Activated CD4-positive, alpha-beta T cell treated with anti-CD3 and anti-CD28 coated beads, Interleukin-10, Interleukin-2, amounts not matched to agents 100 ng/mL and 50 ng/mL, durations not matched to agents 16 hours and 8 hours (primary cell): ENCODE measurements at regions not wholly inside any gene's neighbourhood (a gene's known extent, or its start where the extent isn't known, plus 50 kb on each side); places are given as distances from the start of the nearest gene placed in this dataset.
A peak's percentile ranks its signal among the peaks of the same experiment; 100 is the strongest.
"Not testable (repeated sequence)": the region's sequence is repeated elsewhere in the genome, so short reads cannot be mapped to it uniquely, and the experiment has no call there.

Experiments used
- DNase-seq: peaks from one replicate; pipeline ENCODE4 v3.0.0-alpha.2; 2020

DNA sequence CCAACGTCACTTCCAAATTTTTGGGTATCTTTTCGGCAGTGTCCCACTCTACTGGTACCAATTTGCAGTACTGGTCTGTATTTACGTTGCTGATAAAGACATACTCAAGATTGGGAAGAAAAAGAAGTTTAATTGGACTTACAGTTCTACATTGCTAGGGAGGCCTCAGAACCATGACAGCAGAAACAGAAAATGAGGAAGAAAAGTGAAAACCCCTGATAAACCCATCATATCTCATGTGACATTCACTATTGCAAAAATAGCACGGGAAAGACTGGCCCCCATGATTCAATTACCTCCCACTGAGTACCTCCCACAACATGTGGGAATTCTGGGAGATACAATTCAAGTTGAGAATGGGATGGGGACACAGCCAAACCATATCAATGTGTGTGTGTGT lies 364.0 kb upstream of the KCND2 start:
- DNase-seq = no peak

DNA sequence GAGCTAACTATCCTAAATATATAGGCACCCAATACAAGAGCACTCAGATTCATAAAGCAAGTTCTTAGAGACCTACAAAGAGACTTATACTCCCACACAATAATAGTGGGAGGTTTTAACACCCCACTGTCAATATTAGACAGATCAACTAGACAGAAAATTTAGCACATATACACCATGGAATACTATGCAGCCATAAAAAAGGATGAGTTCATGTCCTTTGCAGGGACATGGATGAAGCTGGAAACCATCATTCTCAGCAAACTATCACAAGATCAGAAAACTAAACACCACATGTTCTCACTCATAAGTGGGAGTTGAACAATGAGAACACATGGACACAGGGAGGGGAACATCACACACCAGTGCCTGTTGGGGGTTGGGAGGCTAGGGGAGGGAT lies 358.9 kb upstream of the KCND2 start:
- DNase-seq = not testable (repeated sequence)

- no peak for DNase-seq
These were observed 356.5 kb upstream of the KCND2 start for GRCh38 chr7:119916501-119916900.

- DNase-seq = no peak
These were observed 354.8 kb upstream of the KCND2 start for GRCh38 chr7:119918185-119918584.

DNA sequence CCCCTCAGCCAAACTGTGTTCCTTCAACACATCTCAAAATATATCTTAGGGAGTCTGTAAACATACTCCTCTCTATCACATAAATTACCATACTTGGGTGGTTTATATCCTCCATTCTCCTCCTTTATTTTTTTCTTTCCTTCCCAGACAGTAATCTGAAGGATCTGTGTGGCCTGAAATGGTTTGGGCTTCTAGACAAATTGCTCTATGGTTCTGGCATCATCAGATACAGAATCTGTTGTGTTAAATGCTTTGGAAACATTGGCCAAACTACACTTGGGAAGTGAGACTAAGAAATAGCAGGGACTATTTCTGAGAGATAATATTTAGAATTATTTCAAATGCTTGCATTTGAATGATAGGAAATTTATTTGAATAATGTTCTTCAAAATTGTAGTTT lies 353.0 kb upstream of the KCND2 start:
- DNase-seq = no peak

- DNase-seq = no peak
These were observed 347.2 kb upstream of the KCND2 start for GRCh38 chr7:119925581-119926289.

GRCh38 chr7:119929891-119930290 lies 343.1 kb upstream of the KCND2 start:
- no peak for DNase-seq

- DNase-seq = no peak
These were observed 341.6 kb upstream of the KCND2 start for GRCh38 chr7:119931230-119931824.

- peak; percentile 4 for DNase-seq
These were observed 337.5 kb upstream of the KCND2 start for GRCh38 chr7:119935418-119936025.

DNA sequence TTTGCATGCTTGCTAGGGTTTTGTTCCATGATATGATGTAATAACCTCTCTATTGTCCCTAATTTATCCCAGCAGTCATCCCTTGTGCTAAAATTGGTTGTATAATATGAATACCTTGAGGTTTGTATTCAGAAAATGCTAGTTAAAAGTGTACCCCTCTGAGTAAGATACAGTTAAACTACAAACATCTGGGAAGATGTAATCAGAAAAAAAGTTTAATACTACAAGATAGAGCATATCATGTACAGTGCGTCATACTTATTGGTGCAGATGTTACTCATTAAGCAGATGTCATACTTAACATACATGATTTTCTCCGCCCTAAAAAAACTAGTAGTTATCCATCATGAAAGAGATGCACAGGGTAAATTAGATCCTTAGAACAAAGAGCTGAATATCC lies 336.1 kb upstream of the KCND2 start:
- no peak for DNase-seq

- DNase-seq = no peak
These were observed 335.2 kb upstream of the KCND2 start for GRCh38 chr7:119937745-119938144.

DNA sequence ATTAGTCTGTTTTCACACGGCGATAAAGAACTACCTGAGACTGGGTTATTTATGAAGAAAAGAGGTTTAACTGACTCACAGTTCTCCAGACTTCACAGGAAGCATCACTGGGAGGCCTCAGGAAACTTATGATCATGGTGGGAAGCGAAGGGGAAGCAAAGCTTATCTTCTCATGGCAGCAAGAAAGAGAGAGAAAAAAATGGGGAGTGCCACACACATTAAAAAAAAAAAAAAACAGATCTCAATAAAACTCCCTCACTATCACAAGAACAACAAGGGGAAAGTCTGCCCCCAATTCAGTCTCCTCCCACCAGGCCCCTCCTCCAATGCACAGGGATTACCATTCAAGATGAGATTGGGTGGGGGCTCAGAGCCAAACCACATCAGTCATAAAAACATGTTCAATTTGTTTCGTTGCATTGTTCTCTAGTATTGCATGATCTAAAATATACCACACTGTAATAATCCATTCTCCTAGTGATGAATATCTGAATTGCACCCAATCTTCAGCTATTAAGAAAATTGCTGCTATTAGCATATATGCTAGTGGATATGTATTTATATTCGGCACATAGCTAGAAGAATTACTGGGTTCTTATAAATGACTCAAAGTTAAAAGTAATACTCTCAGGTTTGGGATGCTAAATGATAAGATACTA lies 328.9 kb upstream of the KCND2 start:
- DNase-seq = no peak

GRCh38 chr7:119944601-119944972 lies 328.4 kb upstream of the KCND2 start:
- DNase-seq = no peak

DNA sequence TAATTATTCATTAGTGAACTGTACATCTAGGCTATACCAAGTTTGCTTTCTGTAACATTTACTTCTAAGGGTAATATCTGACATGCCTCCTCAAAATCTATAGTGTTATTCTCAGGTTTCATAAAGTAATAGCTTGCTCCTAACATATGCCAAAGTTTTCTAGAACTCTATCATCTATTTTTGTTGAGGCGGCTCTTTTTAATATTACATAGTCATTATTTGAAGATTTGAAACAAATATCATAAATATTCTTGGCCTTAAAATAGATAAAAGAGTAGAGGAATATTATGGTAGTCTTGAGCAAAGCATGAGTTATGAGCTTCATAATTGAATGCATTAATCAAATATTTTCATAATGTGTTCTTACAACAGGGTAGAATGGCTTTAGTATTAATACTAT lies 327.2 kb upstream of the KCND2 start:
- no peak for DNase-seq

DNA sequence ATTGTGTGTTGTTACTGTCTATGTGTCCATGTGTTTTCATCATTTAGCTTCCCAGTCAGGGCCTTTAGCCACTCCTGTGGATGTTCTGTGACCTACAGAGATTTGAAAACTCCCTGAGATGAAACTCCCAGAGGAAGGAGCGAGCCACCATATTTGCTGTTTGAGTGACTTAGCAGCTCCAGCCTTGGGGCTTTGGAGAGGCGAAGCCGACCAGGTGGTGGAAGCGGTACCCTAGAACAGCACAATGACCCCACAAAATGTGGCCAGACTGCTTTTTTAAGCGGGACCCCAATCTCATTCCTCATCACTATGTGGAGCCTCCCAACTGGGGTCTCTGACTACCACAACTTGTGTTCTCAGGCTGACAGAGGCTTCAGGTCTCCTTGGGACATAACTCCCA lies 323.9 kb upstream of the KCND2 start:
- DNase-seq = no peak

- not testable (repeated sequence) for DNase-seq
These were observed 322.5 kb upstream of the KCND2 start for GRCh38 chr7:119950390-119951041.

- DNase-seq = not testable (repeated sequence)
These were observed 321.4 kb upstream of the KCND2 start for GRCh38 chr7:119951614-119952013.

DNA sequence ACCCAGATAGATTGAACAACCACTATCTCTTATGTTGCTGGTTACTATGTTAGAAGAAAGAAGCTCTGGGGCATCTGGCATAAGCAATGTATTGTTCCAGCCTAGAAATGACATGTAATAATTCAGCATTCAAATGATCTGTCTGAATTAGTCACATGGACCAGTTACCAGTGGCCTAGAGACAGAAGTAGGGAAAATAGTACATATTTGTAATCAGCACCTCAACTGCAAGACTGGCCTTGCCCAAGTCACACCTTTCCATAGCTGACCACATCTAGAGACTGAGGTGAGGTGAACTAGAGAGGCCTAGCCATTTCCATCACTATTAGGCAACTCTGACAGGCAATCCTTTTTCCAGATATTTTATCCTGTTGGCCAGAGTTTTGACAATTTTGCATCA lies 315.6 kb upstream of the KCND2 start:
- DNase-seq = no peak

GRCh38 chr7:119959811-119960210 lies 313.2 kb upstream of the KCND2 start:
- no peak for DNase-seq

- no peak for DNase-seq
These were observed 309.3 kb upstream of the KCND2 start for GRCh38 chr7:119963654-119964053.

GRCh38 chr7:119964065-119964464 lies 308.9 kb upstream of the KCND2 start:
- no peak for DNase-seq

DNA sequence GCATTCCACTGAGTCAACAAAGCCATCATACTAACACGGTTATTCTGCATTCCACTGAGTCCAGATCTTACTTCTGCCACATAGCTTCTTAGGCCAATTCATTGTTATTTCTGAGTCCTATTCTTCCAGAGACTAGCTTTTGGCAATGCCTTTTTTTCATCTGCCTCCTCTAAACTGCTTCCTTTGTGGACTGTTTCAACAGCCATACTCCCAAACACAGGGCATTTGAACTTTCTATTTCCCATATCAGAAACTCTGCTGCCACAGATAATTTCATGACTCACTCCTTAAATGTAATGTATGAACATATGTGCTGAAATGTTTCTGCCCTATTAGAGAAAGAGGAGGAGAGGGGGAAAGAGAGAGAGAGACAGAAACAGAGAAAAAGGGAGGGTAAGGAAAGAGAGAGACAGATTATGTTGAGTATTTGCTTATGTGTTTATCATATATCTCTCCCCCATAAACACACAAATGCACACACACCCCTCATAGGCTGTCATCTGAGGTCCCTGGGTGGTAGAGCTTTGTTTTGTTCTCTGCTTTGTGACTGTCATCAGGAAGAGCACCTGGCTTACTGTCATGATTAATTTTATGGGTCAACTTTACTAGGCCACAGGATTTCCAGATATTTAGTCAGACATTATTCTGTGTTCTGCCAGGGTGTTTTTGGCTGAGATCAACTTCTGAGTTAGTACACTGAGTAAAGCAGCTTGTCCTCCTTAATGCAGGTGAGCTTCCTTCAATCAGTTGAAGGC lies 308.0 kb upstream of the KCND2 start:
- no peak for DNase-seq

GRCh38 chr7:119967221-119967620 lies 305.8 kb upstream of the KCND2 start:
- no peak for DNase-seq
